Effector memory CD4-positive, alpha-beta T cell (primary cell): ENCODE measurements at regions not wholly inside any gene's neighbourhood (a gene's known extent, or its start where the extent isn't known, plus 50 kb on each side); places are given as distances from the start of the nearest gene placed in this dataset.

ENCODE experiments used
- DNase-seq, 3 donors: peaks; one replicate each; pipeline ENCODE4 v3.0.0-alpha.2; 2020
- H3K27ac ChIP-seq: 2 replicates; pipeline ENCODE4 v1.7.0; 2013; ENCODE audit warnings: mild to moderate bottlenecking, low read length, moderate library complexity; ENCODE audit not compliant: insufficient read depth, poor library complexity, severe bottlenecking
- H3K27me3 ChIP-seq: replicated peaks from 2 replicates; pipeline ENCODE4 v1.7.0; 2013; ENCODE audit warnings: mild to moderate bottlenecking, low read length; ENCODE audit not compliant: insufficient read depth, control insufficient read depth, poor library complexity, severe bottlenecking
- H3K36me3 ChIP-seq: 2 replicates; pipeline ENCODE4 v1.7.0; 2013; ENCODE audit warnings: mild to moderate bottlenecking, low read length, moderate library complexity; ENCODE audit not compliant: control insufficient read depth, insufficient read depth
- H3K4me1 ChIP-seq: 2 replicates; pipeline ENCODE4 v1.7.0; 2013; ENCODE audit warnings: low read length, mild to moderate bottlenecking; ENCODE audit not compliant: control insufficient read depth, insufficient read depth, poor library complexity, severe bottlenecking
- H3K4me3 ChIP-seq: 2 replicates; pipeline ENCODE4 v1.7.0; 2013; ENCODE audit warnings: low read length, low read depth, mild to moderate bottlenecking; ENCODE audit not compliant: insufficient read depth, poor library complexity, severe bottlenecking
- H3K9me3 ChIP-seq: 2 replicates; pipeline ENCODE4 v1.7.0; 2013; ENCODE audit warnings: mild to moderate bottlenecking, low read length, moderate library complexity; ENCODE audit not compliant: control insufficient read depth

GRCh38 chr4:24453951-24454350, 130.4 kb downstream of the DHX15 start:
- Histone ChIP-seq H3K27ac (no peak overlapping the region), H3K9me3 (no peaks in the 10 kb centered on the region), H3K36me3 (no peaks in the 10 kb centered on the region), H3K27me3 (no peaks in the 10 kb centered on the region), H3K4me3 (no peak overlapping the region), H3K4me1 (no peaks in the 10 kb centered on the region)
- DNase-seq = no peak

- H3K27ac ChIP-seq = no peak overlapping the region
- H3K27me3 ChIP-seq = no peaks in the 10 kb centered on the region
- H3K4me1 ChIP-seq = no peaks in the 10 kb centered on the region
- H3K9me3 ChIP-seq = no peaks in the 10 kb centered on the region
- no peaks in the 10 kb centered on the region for H3K36me3 ChIP-seq
- no peak overlapping the region for H3K4me3 ChIP-seq
- no peak for DNase-seq
These were observed 132.5 kb downstream of the DHX15 start for GRCh38 chr4:24451870-24452269.

GRCh38 chr4:24443200-24443599, 141.2 kb downstream of the DHX15 start:
- no peaks in the 10 kb centered on the region for H3K27me3 ChIP-seq
- H3K4me3 ChIP-seq = no peak overlapping the region
- H3K4me1 ChIP-seq = no peaks in the 10 kb centered on the region
- H3K27ac ChIP-seq = no peak overlapping the region
- no peaks in the 10 kb centered on the region for H3K9me3 ChIP-seq
- no peaks in the 10 kb centered on the region for H3K36me3 ChIP-seq
- no peak for DNase-seq

- H3K9me3 ChIP-seq = no peaks in the 10 kb centered on the region
- no peak overlapping the region for H3K4me3 ChIP-seq
These were observed 143.6 kb downstream of the DHX15 start for GRCh38 chr4:24440765-24441164.

GRCh38 chr4:24434241-24434640, 150.1 kb downstream of the DHX15 start:
- Histone ChIP-seq H3K36me3 (no peaks in the 10 kb centered on the region), H3K4me3 (no peak overlapping the region), H3K9me3 (no peaks in the 10 kb centered on the region), H3K27ac (no peak overlapping the region), H3K27me3 (peaks cover 2% of the 10 kb centered on the region), H3K4me1 (no peaks in the 10 kb centered on the region)
- DNase-seq = no peak

More at GRCh38 chr4:24440765-24441164, 143.6 kb downstream of the DHX15 start:
- no peaks in the 10 kb centered on the region for H3K27me3 ChIP-seq
- H3K27ac ChIP-seq = no peak overlapping the region
- H3K36me3 ChIP-seq = no peaks in the 10 kb centered on the region
- H3K4me1 ChIP-seq = no peaks in the 10 kb centered on the region
- no peak for DNase-seq

- no peaks in the 10 kb centered on the region for H3K4me1 ChIP-seq
- H3K27ac ChIP-seq = no peak overlapping the region
- H3K9me3 ChIP-seq = no peaks in the 10 kb centered on the region
- H3K36me3 ChIP-seq = no peaks in the 10 kb centered on the region
- no peak for DNase-seq
- no peak overlapping the region for H3K4me3 ChIP-seq
- peaks cover 2% of the 10 kb centered on the region for H3K27me3 ChIP-seq
These were observed 150.7 kb downstream of the DHX15 start for GRCh38 chr4:24433515-24434214.

GRCh38 chr4:24428850-24429249, 155.5 kb downstream of the DHX15 start:
- Histone ChIP-seq H3K36me3 (no peaks in the 10 kb centered on the region), H3K4me1 (no peaks in the 10 kb centered on the region), H3K9me3 (no peaks in the 10 kb centered on the region), H3K27me3 (peaks cover 2% of the 10 kb centered on the region), H3K27ac (no peak overlapping the region), H3K4me3 (no peak overlapping the region)
- no peak for DNase-seq

GRCh38 chr4:24426557-24426956, 157.8 kb downstream of the DHX15 start:
- no peak overlapping the region for H3K27ac ChIP-seq
- no peaks in the 10 kb centered on the region for H3K4me1 ChIP-seq
- peaks cover 2% of the 10 kb centered on the region for H3K27me3 ChIP-seq
- H3K4me3 ChIP-seq = no peak overlapping the region
- no peak for DNase-seq
- H3K9me3 ChIP-seq = no peaks in the 10 kb centered on the region
- H3K36me3 ChIP-seq = no peaks in the 10 kb centered on the region

- H3K4me3 ChIP-seq = no peak overlapping the region
- no peak for DNase-seq
- no peaks in the 10 kb centered on the region for H3K9me3 ChIP-seq
- no peaks in the 10 kb centered on the region for H3K4me1 ChIP-seq
- no peaks in the 10 kb centered on the region for H3K27me3 ChIP-seq
- no peaks in the 10 kb centered on the region for H3K36me3 ChIP-seq
- no peak overlapping the region for H3K27ac ChIP-seq
These were observed 158.5 kb downstream of the DHX15 start for GRCh38 chr4:24425863-24426262.

- no peak for DNase-seq
- no peaks in the 10 kb centered on the region for H3K9me3 ChIP-seq
- no peak overlapping the region for H3K4me3 ChIP-seq
- no peak overlapping the region for H3K27ac ChIP-seq
- no peaks in the 10 kb centered on the region for H3K27me3 ChIP-seq
- no peaks in the 10 kb centered on the region for H3K36me3 ChIP-seq
- no peaks in the 10 kb centered on the region for H3K4me1 ChIP-seq
These were observed 160.7 kb downstream of the DHX15 start for GRCh38 chr4:24423670-24424069.
